Neural cell (in vitro differentiated cells): ENCODE measurements at regions not wholly inside any gene's neighbourhood (a gene's known extent, or its start where the extent isn't known, plus 50 kb on each side); places are given as distances from the start of the nearest gene placed in this dataset.

Experiments
- H2AFZ ChIP-seq: fragments of 200-600, 300-800 bp; sonication (generic), shearing (Covaris generic); 2 replicates; pipeline ENCODE4 v1.6.0; 2014; ENCODE audit warnings: low read depth, mild to moderate bottlenecking, antibody characterized with exemption, low read length, moderate library complexity
- H3F3A ChIP-seq: fragments of 200-600 bp; shearing (Covaris generic); 2 replicates; pipeline ENCODE4 v1.6.1; 2016; ENCODE audit warnings: mild to moderate bottlenecking, moderate library complexity, mixed read lengths, antibody characterized with exemption, low read length; ENCODE audit not compliant: insufficient read depth, poor library complexity, severe bottlenecking
- H3K27ac ChIP-seq: fragments of 200-600, 300-800 bp; sonication (generic), shearing (Covaris generic); 2 replicates; pipeline ENCODE4 v1.5.1; 2014; ENCODE audit warnings: mild to moderate bottlenecking, low read length, moderate library complexity
- H3K27me3 ChIP-seq: fragments of 300-800, 200-600 bp; sonication (generic), shearing (Covaris generic); 2 replicates; pipeline ENCODE4 v1.6.0; 2014; ENCODE audit warnings: mild to moderate bottlenecking, low read depth, low read length, moderate library complexity; ENCODE audit not compliant: insufficient read depth
- H3K36me3 ChIP-seq: fragments of 300-800, 200-600 bp; sonication (generic), shearing (Covaris generic); 2 replicates; pipeline ENCODE4 v1.5.1; 2014; ENCODE audit warnings: mild to moderate bottlenecking, antibody characterized with exemption, low read length, moderate library complexity; ENCODE audit not compliant: insufficient read depth
- H3K4me2 ChIP-seq: fragments of 300-800, 200-600 bp; sonication (generic), shearing (Covaris generic); 2 replicates; pipeline ENCODE4 v1.6.0; 2014; ENCODE audit warnings: mild to moderate bottlenecking, low read length
- H3K4me3 ChIP-seq: fragments of 300-800, 200-600 bp; sonication (generic), shearing (Covaris generic); 2 replicates; pipeline ENCODE4 v1.5.1; 2014; ENCODE audit warnings: mild to moderate bottlenecking, low read length, moderate library complexity
- H3K79me2 ChIP-seq: fragments of 200-600 bp; shearing (Covaris generic); replicated peaks from 2 replicates; pipeline ENCODE4 v1.6.0; 2014; ENCODE audit warnings: mild to moderate bottlenecking, low read length, moderate library complexity; ENCODE audit not compliant: insufficient read depth
- H3K9ac ChIP-seq: fragments of 300-800, 200-600 bp; sonication (generic), shearing (Covaris generic); 2 replicates; pipeline ENCODE4 v1.6.1; 2016; ENCODE audit warnings: mild to moderate bottlenecking, low read length, mixed read lengths
- H3K9me2 ChIP-seq: fragments of 200-600 bp; shearing (Covaris generic); 2 replicates; pipeline ENCODE4 v1.6.1; 2016; ENCODE audit warnings: mild to moderate bottlenecking, low read length, mixed read lengths; ENCODE audit not compliant: insufficient read depth
- H3K9me3 ChIP-seq: fragments of 200-600, 300-800 bp; sonication (generic), shearing (Covaris generic); 2 replicates; pipeline ENCODE4 v1.6.1; 2016; ENCODE audit warnings: mild to moderate bottlenecking, mixed run types, low read length, moderate library complexity, mixed read lengths
- H4K20me1 ChIP-seq: fragments of 200-600 bp; shearing (Covaris generic); 2 replicates; pipeline ENCODE4 v1.6.1; 2016; ENCODE audit warnings: mild to moderate bottlenecking, mixed run types; ENCODE audit not compliant: insufficient read depth
- EP300 ChIP-seq: fragments of 450-650 bp; conservative IDR thresholded peaks from 2 replicates; pipeline ENCODE4 v1.6.1; 2014; ENCODE audit warnings: antibody characterized with exemption, mild to moderate bottlenecking, moderate library complexity; ENCODE audit not compliant: poor library complexity, severe bottlenecking
- EZH2 ChIP-seq: fragments of 200-600, 300-800 bp; shearing (Covaris generic), sonication (generic); IDR thresholded peaks from 2 replicates; pipeline ENCODE4 v1.6.1; 2014; ENCODE audit warnings: antibody characterized with exemption, low read length, borderline replicate concordance, mild to moderate bottlenecking; ENCODE audit not compliant: insufficient read depth, poor library complexity, severe bottlenecking
- MXI1 ChIP-seq: fragments of 450-650 bp; conservative IDR thresholded peaks from 2 replicates; pipeline ENCODE4 v1.6.1; 2014; ENCODE audit warnings: antibody characterized with exemption, mild to moderate bottlenecking; ENCODE audit not compliant: poor library complexity, severe bottlenecking
- POLR2AphosphoS5 ChIP-seq: IDR thresholded peaks from 2 replicates; pipeline ENCODE4 v1.6.1; 2012
- RAD21 ChIP-seq: fragments of 450-650 bp; conservative IDR thresholded peaks from 2 replicates; pipeline ENCODE4 v1.6.1; 2014; ENCODE audit warnings: antibody characterized with exemption, mild to moderate bottlenecking, moderate library complexity
- REST ChIP-seq: IDR thresholded peaks from 2 replicates; pipeline ENCODE4 v1.6.1; 2012; ENCODE audit warnings: borderline replicate concordance
- SMC3 ChIP-seq: fragments of 450-650 bp; conservative IDR thresholded peaks from 2 replicates; pipeline ENCODE4 v1.6.1; 2014; ENCODE audit warnings: antibody characterized with exemption, mild to moderate bottlenecking, moderate library complexity; ENCODE audit not compliant: poor library complexity
- TAF1 ChIP-seq: IDR thresholded peaks from 2 replicates; pipeline ENCODE4 v1.6.1; 2012; ENCODE audit warnings: low read depth
- TF ChIP-seq, protein P1 (sequence below): fragments of 450-650 bp; IDR thresholded peaks from 2 replicates; pipeline ENCODE4 v1.5.1; 2014; ENCODE audit warnings: antibody characterized with exemption, mild to moderate bottlenecking, moderate library complexity; ENCODE audit not compliant: poor library complexity, severe bottlenecking

DNA sequence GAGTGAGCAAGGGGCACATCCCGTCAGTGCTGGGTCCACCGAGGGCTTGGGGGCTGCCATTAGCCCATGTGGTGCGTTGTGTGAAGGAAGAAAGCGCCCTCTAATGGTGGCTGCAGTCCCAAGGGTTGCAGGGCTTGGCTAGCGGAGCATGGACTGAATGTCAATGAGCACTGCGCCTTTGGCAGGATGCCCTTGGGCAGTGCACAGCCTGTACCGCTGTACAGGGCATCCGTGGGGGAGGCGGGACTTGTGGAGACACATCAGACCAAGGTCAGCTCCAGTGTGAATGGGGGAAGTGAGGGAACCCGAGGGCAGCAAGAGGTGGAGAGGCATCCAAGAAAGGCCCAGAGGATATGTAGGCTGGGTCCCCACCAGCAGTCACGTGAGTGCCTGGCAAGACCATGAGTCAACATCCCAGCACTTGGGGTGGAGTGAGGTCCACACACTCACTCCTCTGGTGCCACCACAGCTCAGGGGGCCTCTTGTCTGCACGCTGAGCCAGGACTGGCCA is 75.5 kb upstream of the MED9 start:
- Histone ChIP-seq H3K27ac (no peak overlapping the region), H2AFZ (no peak overlapping the region), H3K36me3 (no peaks in the 10 kb centered on the region)

DNA sequence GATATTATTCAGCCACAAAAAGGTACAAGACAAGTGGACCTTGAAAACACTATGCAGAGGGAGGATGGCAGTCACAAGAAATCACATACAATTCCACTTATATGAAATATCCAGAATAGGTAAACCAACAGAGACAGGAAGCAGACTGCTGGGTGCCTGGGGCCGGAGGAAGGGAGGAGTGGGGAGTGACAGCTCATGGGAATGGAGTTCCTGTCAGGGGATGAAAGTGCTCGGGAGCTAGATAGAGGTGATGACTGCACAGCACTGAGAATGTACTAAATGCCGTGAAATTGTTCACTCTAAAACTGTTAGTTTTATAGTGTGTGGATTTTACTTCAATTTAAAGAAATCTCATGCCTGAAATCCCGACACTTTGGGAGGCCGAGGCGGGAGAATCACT is 74.2 kb upstream of the MED9 start:
- peaks cover 2% of the 10 kb centered on the region for H3F3A ChIP-seq
- no peaks in the 10 kb centered on the region for H3K9me2 ChIP-seq
- no peak overlapping the region for H3K4me2 ChIP-seq
- TF ChIP-seq, protein P1, sequence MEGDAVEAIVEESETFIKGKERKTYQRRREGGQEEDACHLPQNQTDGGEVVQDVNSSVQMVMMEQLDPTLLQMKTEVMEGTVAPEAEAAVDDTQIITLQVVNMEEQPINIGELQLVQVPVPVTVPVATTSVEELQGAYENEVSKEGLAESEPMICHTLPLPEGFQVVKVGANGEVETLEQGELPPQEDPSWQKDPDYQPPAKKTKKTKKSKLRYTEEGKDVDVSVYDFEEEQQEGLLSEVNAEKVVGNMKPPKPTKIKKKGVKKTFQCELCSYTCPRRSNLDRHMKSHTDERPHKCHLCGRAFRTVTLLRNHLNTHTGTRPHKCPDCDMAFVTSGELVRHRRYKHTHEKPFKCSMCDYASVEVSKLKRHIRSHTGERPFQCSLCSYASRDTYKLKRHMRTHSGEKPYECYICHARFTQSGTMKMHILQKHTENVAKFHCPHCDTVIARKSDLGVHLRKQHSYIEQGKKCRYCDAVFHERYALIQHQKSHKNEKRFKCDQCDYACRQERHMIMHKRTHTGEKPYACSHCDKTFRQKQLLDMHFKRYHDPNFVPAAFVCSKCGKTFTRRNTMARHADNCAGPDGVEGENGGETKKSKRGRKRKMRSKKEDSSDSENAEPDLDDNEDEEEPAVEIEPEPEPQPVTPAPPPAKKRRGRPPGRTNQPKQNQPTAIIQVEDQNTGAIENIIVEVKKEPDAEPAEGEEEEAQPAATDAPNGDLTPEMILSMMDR = no peak
- no peak for TF ChIP-seq EP300
- no peak for TF ChIP-seq POLR2AphosphoS5
- no peak for TF ChIP-seq SMC3
- TF ChIP-seq REST = no peak
- no peak for TF ChIP-seq EZH2
- TF ChIP-seq MXI1 = no peak
- H2AFZ ChIP-seq = no peak overlapping the region
- H3K36me3 ChIP-seq = no peaks in the 10 kb centered on the region
- H3K27ac ChIP-seq = no peak overlapping the region
- no peaks in the 10 kb centered on the region for H4K20me1 ChIP-seq
- no peak overlapping the region for H3K4me3 ChIP-seq
- H3K79me2 ChIP-seq = no peaks in the 10 kb centered on the region
- H3K9ac ChIP-seq = no peak overlapping the region
- no peaks in the 10 kb centered on the region for H3K9me3 ChIP-seq
- H3K27me3 ChIP-seq = no peaks in the 10 kb centered on the region

More for the DNA sequence above, 75.5 kb upstream of the MED9 start:
- no peak overlapping the region for H3K9ac ChIP-seq
- H3F3A ChIP-seq = peaks cover 2% of the 10 kb centered on the region
- H3K4me2 ChIP-seq = no peak overlapping the region
- no peaks in the 10 kb centered on the region for H3K9me3 ChIP-seq
- H3K9me2 ChIP-seq = no peaks in the 10 kb centered on the region
- no peaks in the 10 kb centered on the region for H3K79me2 ChIP-seq
- TF ChIP-seq SMC3 (no peak), TAF1 (no peak), RAD21 (no peak), EP300 (no peak), EZH2 (no peak), POLR2AphosphoS5 (no peak), MXI1 (no peak), REST (no peak)
- TF ChIP-seq, protein P1 = no peak
- H4K20me1 ChIP-seq = no peaks in the 10 kb centered on the region
- no peaks in the 10 kb centered on the region for H3K27me3 ChIP-seq
- H3K4me3 ChIP-seq = no peak overlapping the region
